HCT116 (cell line): ENCODE measurements at regions not wholly inside any gene's neighbourhood (a gene's known extent, or its start where the extent isn't known, plus 50 kb on each side); places are given as distances from the start of the nearest gene placed in this dataset.

ENCODE experiments used
- ATAC-seq: fragments of 200-7000 bp; cut with Tn5 transposase; 2 replicates; pipeline ENCODE4 v1.9.1; 2020; ENCODE audit warnings: mild to moderate bottlenecking, moderate library complexity
- BruUV-seq: library from RNA; stranded (reverse); fragments of 400-500 nt; replicated peaks from 2 replicates; lab custom pipeline; 2021; lab: Mats Ljungman, UMichigan
- CTCF ChIA-PET: fragments of 300-600 bp; sonication (Branson Sonifier 250); formaldehyde crosslinking; loops from one replicate; lab custom pipeline; 2021; ENCODE audit warnings: antibody characterized with exemption; lab: Charles Lee
- POLR2A ChIA-PET: fragments of 300-600, 350-600 bp; sonication (Branson Sonifier 250); formaldehyde crosslinking; loops from one replicate; lab custom pipeline; 2021; ENCODE audit warnings: antibody characterized with exemption; lab: Charles Lee
- RAD21 ChIA-PET, 2 experiments: fragments of 300-600 bp; sonication (Branson Sonifier 250); formaldehyde crosslinking; loops; one replicate each; lab custom pipeline; 2023; ENCODE audit warnings: low total read pairs in 2 of 2; ENCODE audit not compliant: uncharacterized antibody in 2 of 2, unreplicated experiment in 2 of 2, low non-redundant PET in 1 of 2; lab: Charles Lee
- DNase-seq: peaks from one replicate; pipeline ENCODE4 v3.0.0-alpha.2; 2010; ENCODE audit warnings: low read depth, low spot score
- H2AFZ ChIP-seq: fragments of 200-600 bp; shearing (Covaris generic), sonication (generic); 2 replicates; pipeline ENCODE4 v1.6.1; 2017; ENCODE audit warnings: low read depth, mixed run types, mixed read lengths, antibody characterized with exemption, low read length; ENCODE audit not compliant: poor library complexity, severe bottlenecking
- H3K27ac ChIP-seq: 2 replicates; pipeline ENCODE4 v1.5.1; 2012; ENCODE audit warnings: low read depth, low read length
- H3K27me3 ChIP-seq: fragments of 200-600 bp; sonication (generic); 2 replicates; pipeline ENCODE4 v1.6.1; 2016; ENCODE audit warnings: mixed run types, low read length, mixed read lengths; ENCODE audit not compliant: insufficient read depth
- H3K36me3 ChIP-seq, 2 experiments: fragments of 200-500 bp in 1 of 2; fragments of 200-600 bp in 1 of 2; sonication (Bioruptor generic) in 1 of 2; sonication (generic) in 1 of 2; 2 replicates each; pipeline versions ENCODE4 v1.5.1 to v1.6.1; 2014 to 2016; ENCODE audit warnings: low read length in 2 of 2, inconsistent platforms in 1 of 2, mixed read lengths in 1 of 2, mixed run types in 1 of 2; ENCODE audit not compliant: insufficient read depth in 2 of 2, control insufficient read depth in 1 of 2
- H3K4me1 ChIP-seq, 2 experiments: fragments of 200-600 bp in 1 of 2; sonication (generic) in 1 of 2; 2 replicates each; pipeline versions ENCODE4 v1.5.1 to v1.6.1; 2012 to 2017; ENCODE audit warnings: low read length in 2 of 2, inconsistent platforms in 1 of 2, mild to moderate bottlenecking in 1 of 2, mixed read lengths in 1 of 2, mixed run types in 1 of 2, moderate library complexity in 1 of 2; ENCODE audit not compliant: insufficient read depth in 2 of 2, control insufficient read depth in 1 of 2
- H3K4me2 ChIP-seq: fragments of 200-600 bp; sonication (generic); 2 replicates; pipeline ENCODE4 v1.6.1; 2017; ENCODE audit warnings: mixed run types, low read length, mixed read lengths
- H3K4me3 ChIP-seq, 2 experiments: fragments of 200-600 bp in 1 of 2; sonication (generic) in 1 of 2; replicated peaks in 1 of 2; 2 replicates each; pipeline ENCODE4 v1.5.1; 2011 to 2016; ENCODE audit warnings: low read length in 2 of 2, control low read depth in 1 of 2, low read depth in 1 of 2, mild to moderate bottlenecking in 1 of 2, mixed read lengths in 1 of 2, mixed run types in 1 of 2
- H3K79me2 ChIP-seq: fragments of 200-600 bp; sonication (generic); 2 replicates; pipeline ENCODE4 v1.6.1; 2017; ENCODE audit warnings: mild to moderate bottlenecking, mixed run types, low read length, moderate library complexity, mixed read lengths; ENCODE audit not compliant: insufficient read depth
- H3K9ac ChIP-seq: fragments of 200-600 bp; sonication (generic); 2 replicates; pipeline ENCODE4 v1.6.1; 2016; ENCODE audit warnings: low read length, mixed read lengths
- H3K9me2 ChIP-seq: fragments of 200-600 bp; sonication (generic), shearing (Covaris generic); 2 replicates; pipeline ENCODE4 v1.6.1; 2017; ENCODE audit warnings: mixed run types, mild to moderate bottlenecking, moderate library complexity; ENCODE audit not compliant: insufficient read depth
- H3K9me3 ChIP-seq, 2 experiments: fragments of 200-500 bp in 1 of 2; fragments of 200-600 bp in 1 of 2; sonication (Bioruptor generic) in 1 of 2; sonication (generic) in 1 of 2; 2 replicates each; pipeline ENCODE4 v1.6.1; 2014 to 2017; ENCODE audit warnings: low read length in 2 of 2, mixed read lengths in 2 of 2, inconsistent platforms in 1 of 2, low read depth in 1 of 2, mild to moderate bottlenecking in 1 of 2, mixed run types in 1 of 2, moderate library complexity in 1 of 2; ENCODE audit not compliant: control insufficient read depth in 1 of 2, insufficient read depth in 1 of 2
- H4K20me1 ChIP-seq: fragments of 200-600 bp; sonication (generic), shearing (Covaris generic); 2 replicates; pipeline ENCODE4 v1.6.1; 2017; ENCODE audit warnings: mixed run types, mild to moderate bottlenecking, moderate library complexity; ENCODE audit not compliant: insufficient read depth
- ATF3 ChIP-seq: IDR thresholded peaks from 2 replicates; pipeline ENCODE4 v1.6.1; 2012
- CBX3 ChIP-seq: IDR thresholded peaks from 2 replicates; pipeline ENCODE4 v1.6.1; 2012; ENCODE audit warnings: low read depth
- CEBPB ChIP-seq: IDR thresholded peaks from 2 replicates; pipeline ENCODE4 v1.6.1; 2012; ENCODE audit warnings: low read depth
- CTCF ChIP-seq, 3 experiments: fragments of 200-600 bp in 1 of 3; sonication (generic) in 1 of 3; IDR thresholded peaks in 2 of 3; conservative IDR thresholded peaks in 1 of 3; 2 replicates each; pipeline ENCODE4 v1.5.1; 2012 to 2017; ENCODE audit warnings: low read depth in 2 of 3, low read length in 2 of 3, antibody characterized with exemption in 1 of 3, borderline replicate concordance in 1 of 3, control low read depth in 1 of 3, mild to moderate bottlenecking in 1 of 3, mixed read lengths in 1 of 3, mixed run types in 1 of 3, moderate library complexity in 1 of 3; ENCODE audit not compliant: insufficient read depth in 1 of 3
- EGR1 ChIP-seq: IDR thresholded peaks from 2 replicates; pipeline ENCODE4 v1.6.1; 2012; ENCODE audit warnings: low read depth
- ELF1 ChIP-seq: IDR thresholded peaks from 2 replicates; pipeline ENCODE4 v1.6.1; 2012; ENCODE audit warnings: low read depth, borderline replicate concordance
- EZH2 ChIP-seq: fragments of 200-600 bp; sonication (generic); IDR thresholded peaks from 2 replicates; pipeline ENCODE4 v1.6.1; 2017; ENCODE audit warnings: antibody characterized with exemption, mixed run types
- EZH2phosphoT487 ChIP-seq: fragments of 200-600 bp; IDR thresholded peaks from 2 replicates; pipeline ENCODE4 v1.6.1; 2018; ENCODE audit warnings: antibody characterized with exemption, borderline replicate concordance
- MAX ChIP-seq: IDR thresholded peaks from 2 replicates; pipeline ENCODE4 v1.6.1; 2012
- POLR2AphosphoS5 ChIP-seq: IDR thresholded peaks from 2 replicates; pipeline ENCODE4 v1.6.1; 2011; ENCODE audit warnings: mild to moderate bottlenecking, low read depth, low read length, moderate library complexity
- SP1 ChIP-seq: IDR thresholded peaks from 2 replicates; pipeline ENCODE4 v1.6.1; 2012; ENCODE audit warnings: low read depth
- SRF ChIP-seq: IDR thresholded peaks from 2 replicates; pipeline ENCODE4 v1.6.1; 2012; ENCODE audit warnings: low read depth
- ZBTB33 ChIP-seq: IDR thresholded peaks from 2 replicates; pipeline ENCODE4 v1.6.1; 2011; ENCODE audit warnings: mild to moderate bottlenecking, low read length, moderate library complexity; ENCODE audit not compliant: insufficient replicate concordance; ENCODE audit errors: extremely low read depth
- ZNF274 ChIP-seq: fragments of 200-500 bp; sonication (Bioruptor generic); IDR thresholded peaks from 2 replicates; pipeline ENCODE4 v1.6.1; 2014; ENCODE audit warnings: mild to moderate bottlenecking, low read depth, low read length, inconsistent platforms
- intact Hi-C: fragments of 100-400 bp; cut with micrococcal nuclease; formaldehyde crosslinking; loops from 2 replicates; pipeline ENCODE4 v1.10.0; 2022

GRCh38 chr9:115862021-115862420, 291.6 kb upstream of the PAPPA start:
- Histone ChIP-seq H4K20me1 (no peaks in the 10 kb centered on the region), H3K9me2 (no peaks in the 10 kb centered on the region), H3K4me3 (no peak overlapping the region), H3K27ac (no peak overlapping the region), H3K36me3 (no peaks in the 10 kb centered on the region), H3K4me1 (no peaks in the 10 kb centered on the region), H2AFZ (no peak overlapping the region), H3K79me2 (no peaks in the 10 kb centered on the region), H3K9me3 (no peaks in the 10 kb centered on the region), H3K27me3 (peaks cover 20% of the 10 kb centered on the region), H3K9ac (no peak overlapping the region), H3K4me2 (no peak overlapping the region)
- no TSS peak for BruUV-seq
- CTCF ChIA-PET, result no interaction called here
- POLR2A ChIA-PET, result no interaction called here
- no peak for ATAC-seq
- no peak for DNase-seq
- intact Hi-C loops, result no loop called here
- no peak for TF ChIP-seq CTCF (IDR thresholded peaks at IDR 0.05 in 2 of 3, conservative IDR thresholded peaks at IDR 0.05 in 1 of 3; ENCODE audit: borderline replicate concordance in 1 of 3, insufficient read depth in 1 of 3, low read depth in 2 of 3, low read length in 2 of 3)
- TF ChIP-seq CBX3, result no peak
- TF ChIP-seq POLR2AphosphoS5, result no peak
- TF ChIP-seq EGR1, result no peak
- no peak for TF ChIP-seq ZBTB33
- no peak for TF ChIP-seq SRF
- TF ChIP-seq ZNF274, result no peak
- TF ChIP-seq ELF1, result no peak
- no peak for TF ChIP-seq SP1
- no peak for TF ChIP-seq CEBPB
- TF ChIP-seq ATF3, result no peak
- no peak for TF ChIP-seq EZH2phosphoT487
- TF ChIP-seq MAX, result no peak
- no peak for TF ChIP-seq EZH2
- RAD21 ChIA-PET, result no interaction called here
